GM18907 (cell line): ENCODE measurements at regions not wholly inside any gene's neighbourhood (a gene's known extent, or its start where the extent isn't known, plus 50 kb on each side); places are given as distances from the start of the nearest gene placed in this dataset.

ENCODE experiments used
- ATAC-seq: cut with Tn5 transposase; IDR thresholded peaks from one replicate; pipeline ENCODE4 v1.9.1; 2021; ENCODE audit warnings: mild to moderate bottlenecking, moderate library complexity; ENCODE audit not compliant: unreplicated experiment

DNA sequence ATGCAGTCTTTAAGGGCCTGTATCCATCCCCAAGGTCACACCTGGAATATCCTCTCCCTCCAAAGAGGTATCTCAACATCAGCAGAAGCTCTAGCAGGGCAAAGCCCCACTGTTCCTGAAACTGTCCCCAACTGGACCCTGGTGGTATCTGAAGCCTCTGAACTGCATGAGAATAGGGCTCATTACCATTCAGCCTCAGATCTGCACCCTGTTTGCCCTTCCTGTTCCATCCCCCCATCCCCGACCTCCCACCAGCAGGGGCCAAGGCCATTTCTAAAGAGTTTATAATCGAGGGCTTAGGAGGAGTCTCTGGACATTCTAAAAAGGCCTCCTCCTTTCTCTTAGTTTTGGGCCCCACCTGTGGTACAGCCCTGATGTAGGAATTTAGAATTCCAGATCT lies 74.0 kb upstream of the THY1 start:
- no peak for ATAC-seq

DNA sequence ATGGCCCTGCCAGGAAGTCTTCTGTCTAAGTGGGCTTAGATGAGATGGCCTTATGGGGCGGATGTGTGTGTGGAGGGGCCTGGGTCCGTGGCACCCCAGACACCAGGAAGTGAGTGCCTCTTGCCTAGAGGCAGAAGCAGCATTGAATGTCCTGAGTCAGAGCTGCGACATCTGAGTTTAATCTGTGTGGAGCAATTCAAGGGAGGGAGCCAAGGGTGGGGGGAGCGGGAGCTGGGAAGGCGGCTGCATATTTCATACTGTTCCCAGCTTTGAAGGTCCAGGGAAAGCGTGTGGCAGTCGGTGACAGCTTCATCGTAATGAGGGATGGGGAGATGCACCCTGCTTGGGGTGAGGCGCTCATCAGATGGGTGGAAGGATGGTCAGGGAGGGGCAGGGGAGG lies 73.5 kb upstream of the THY1 start:
- ATAC-seq = no peak

DNA sequence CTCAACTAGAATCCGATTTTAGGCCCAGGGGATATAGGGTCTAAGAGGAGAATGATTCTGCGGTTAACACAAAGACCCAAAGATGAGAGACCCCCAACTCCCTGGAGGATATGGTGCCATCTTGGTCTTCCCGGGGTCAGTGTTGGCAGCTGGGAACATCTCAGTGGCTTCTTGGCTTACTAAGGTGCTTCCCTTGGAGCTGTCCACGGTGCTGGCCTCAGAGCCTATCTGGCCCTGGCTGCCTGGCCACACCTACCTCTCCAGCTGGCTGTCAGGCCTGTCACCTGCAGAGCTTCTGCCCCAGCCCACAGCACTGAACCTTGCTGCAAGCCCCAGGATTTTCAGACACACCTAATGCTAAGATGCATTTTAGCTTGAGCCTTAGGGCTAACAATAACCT lies 70.7 kb upstream of the THY1 start:
- no peak for ATAC-seq

DNA sequence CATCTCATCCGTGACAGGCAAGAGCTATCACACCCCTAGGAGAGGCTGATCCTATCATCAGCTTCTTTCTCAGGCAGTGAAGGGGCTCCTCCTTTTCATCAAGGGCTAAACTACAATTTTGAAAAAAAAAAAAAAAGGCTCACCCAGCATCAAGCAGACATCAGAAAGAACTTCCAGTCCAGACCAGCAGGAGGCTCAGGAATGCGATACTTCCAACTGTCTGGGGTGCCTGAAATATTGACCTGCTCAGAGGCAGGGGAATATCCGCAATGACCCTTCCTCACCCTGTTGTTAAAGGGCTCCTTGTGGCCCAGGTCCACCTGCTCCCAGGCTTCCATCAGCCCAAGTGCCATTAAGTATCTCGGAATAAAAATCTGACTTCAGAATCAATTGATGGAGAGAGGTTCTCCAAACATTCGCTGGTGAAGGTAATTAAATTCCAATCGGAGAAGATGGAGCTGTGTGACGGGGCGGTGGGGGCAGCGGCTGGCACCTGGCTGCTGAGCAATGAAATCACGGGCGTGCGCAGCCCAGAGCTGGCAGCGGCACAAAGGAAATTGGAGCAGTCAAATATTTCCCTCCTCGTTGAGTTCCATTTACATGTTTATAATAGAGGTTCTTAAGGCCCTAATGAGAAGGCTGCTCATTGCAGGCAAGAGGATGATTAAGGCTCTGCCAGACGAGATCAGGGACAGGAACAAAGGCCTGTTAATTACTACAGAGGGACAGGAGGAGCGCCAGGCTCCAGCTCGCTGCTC lies 69.0 kb upstream of the THY1 start:
- ATAC-seq = no peak

DNA sequence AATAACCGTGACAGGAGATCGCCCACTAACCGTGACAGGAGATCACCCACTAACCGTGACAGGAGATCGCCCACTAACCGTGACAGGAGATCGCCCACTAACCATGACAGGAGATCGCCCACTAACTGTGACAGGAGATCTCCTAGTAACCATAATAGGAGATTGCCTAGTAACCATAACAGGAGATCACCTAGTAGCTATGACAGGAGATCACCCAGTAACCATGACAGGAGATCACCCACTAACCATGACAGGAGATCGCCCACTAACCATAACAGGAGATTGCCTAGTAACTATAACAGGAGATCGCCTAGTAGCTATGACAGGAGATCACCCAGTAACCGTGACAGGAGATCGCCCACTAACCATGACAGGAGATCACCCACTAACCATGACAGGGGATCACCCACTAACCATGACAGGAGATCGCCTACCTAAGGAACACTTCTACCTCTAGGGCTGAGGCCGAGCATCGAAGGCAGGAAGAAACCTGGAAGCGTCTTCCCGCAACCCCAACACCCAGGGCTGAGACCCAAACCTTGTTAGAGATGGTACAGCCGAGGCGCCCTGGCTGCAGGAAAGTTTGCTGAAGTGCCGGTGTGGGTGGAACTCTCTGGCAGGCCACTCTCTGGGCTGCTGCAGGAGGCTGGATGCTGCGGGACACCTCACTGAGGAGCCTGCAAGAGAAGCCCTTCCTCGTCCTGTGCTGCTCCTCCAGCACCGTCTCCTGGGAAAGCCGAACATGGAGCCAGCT lies 67.5 kb upstream of the THY1 start:
- no peak for ATAC-seq

DNA sequence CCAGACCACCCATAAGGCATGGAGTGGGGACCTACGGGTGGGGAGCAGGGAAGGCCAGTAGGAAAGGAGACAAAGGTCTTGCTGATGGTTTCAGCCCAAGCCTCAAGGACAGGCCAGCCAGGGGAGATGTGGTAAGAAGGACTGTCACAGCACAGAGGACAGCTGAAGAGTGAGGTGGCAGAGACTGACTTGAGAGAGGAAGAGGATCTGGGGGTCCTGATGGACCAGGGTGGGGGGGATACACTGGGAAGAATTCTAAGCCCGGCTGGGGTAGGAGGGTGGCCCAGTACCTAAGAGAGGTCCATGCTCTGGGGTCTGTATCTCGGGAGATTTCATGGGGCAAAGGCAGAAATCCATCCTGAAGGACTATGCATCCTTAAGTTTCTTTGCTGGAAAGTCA lies 66.1 kb upstream of the THY1 start:
- ATAC-seq = no peak

DNA sequence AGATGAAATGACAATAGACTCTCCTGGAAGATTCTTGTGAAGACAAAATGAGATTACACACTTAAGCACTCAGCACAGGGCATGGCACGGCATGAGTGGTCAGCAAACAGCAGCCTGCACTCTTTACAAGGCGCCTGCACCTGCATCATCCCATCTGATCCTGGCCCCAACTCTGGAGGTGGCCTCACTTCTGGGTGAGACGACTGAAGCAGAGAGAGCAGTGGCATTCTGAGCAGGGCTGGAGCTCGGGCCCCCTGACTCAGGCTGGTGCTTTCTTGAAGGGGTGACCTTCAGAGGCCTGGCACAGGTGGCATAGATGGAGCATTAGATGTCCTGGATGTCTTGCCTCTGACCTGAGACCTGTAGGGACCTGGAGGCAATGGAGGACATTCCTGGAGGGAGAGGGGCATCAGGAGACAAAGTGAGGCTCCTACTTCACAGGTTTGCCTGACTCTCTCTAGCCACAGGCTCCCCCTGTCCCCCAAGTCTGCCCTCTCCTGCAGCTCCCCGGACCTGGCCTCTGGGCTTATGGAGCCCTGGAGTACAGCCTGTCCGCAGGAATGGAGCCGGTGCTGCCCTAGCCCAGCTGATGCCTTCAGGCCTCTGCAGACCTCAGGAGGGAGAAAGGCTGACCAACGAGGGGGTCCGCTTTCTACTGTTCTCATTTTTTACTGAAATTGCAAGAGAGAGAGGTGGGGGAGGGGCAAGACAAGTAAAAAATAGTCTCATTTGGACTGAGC lies 65.5 kb upstream of the THY1 start:
- ATAC-seq = no peak

DNA sequence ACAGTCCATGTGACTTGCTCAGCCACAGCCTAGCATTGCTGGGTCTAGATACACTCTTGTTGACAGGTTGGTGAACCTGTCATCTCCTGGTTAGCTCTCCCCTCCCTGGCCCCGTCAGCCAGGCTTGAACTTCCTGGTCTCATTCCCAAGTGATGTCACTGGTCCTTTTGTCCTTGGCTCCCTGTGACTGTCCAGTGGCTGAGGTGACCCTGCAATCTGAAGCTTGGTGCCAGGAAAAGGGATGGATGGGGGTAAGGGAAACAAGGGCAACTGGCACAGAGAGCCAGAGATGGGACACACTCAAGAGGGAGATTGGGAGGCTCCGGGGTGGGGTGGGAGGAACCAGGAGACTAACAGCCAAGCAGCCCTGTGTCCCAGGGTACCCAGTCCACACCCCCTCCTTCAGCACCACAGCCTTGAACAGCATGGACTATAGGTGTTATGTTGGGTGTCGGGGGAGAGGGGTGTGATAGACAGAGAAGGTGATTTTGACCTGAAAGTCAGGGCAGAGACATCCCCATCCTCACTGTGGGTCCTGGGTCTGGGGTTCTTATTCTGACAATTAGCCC lies 63.8 kb upstream of the THY1 start:
- no peak for ATAC-seq

DNA sequence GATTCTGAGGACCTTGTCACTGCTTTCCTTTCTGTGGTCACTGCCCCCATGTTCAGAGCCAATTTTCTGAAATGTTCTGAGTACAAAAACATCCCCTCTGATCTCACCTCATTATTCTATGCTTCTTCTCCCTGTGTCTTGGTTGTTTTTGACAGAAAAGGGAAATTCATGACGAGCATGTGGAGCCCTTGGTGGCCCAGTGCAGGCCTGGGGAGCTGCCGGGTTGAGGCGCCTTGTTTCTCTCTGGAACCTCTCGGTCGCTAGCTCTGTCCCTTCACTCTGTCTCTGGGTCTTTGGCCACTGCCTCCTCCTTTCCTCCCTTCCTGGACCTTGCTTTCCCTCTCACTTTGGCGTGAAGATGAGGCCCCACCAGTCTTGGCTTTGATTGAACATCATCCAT lies 63.0 kb upstream of the THY1 start:
- no peak for ATAC-seq

DNA sequence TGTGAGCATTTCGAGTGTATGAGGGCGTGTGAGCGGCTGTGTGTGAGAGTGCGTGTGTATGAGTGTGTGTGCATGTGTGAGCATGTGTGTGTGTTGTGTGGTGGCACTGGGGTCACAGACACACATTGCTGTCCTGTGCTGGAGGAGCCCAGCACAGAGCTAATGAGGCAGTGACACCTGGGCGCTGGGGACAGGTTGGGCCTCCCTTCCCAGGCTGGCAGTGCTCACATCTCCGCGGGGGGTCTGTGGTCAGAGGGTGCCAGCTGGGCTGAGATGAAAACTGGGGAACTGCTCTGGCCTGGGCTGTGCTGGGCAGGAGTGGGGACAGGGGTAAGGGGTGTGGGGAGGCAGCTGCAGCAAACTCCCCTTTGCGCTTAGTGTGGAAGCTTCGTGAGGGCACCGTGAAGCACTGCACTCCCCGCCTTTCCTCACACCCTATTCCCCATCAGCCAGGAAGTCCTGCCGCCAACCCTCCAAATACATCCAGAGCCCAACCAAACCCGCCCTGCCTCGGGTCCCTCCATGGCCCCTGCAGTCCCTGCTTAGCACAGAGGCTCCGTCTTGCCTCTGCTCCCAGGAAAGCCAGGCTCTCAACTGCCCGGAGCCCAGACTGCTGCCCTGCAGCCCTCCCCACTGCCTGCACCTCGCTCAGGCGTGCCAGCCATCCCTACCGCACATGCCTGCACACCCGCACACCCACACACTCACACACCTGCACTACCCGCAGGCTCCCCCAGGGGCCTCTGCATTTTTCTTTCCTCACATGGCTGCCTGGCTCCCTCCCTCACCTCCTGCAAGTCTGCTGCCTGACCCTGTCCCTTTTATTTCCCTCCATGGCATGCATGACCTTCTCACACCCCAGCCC lies 62.0 kb upstream of the THY1 start:
- ATAC-seq = no peak

DNA sequence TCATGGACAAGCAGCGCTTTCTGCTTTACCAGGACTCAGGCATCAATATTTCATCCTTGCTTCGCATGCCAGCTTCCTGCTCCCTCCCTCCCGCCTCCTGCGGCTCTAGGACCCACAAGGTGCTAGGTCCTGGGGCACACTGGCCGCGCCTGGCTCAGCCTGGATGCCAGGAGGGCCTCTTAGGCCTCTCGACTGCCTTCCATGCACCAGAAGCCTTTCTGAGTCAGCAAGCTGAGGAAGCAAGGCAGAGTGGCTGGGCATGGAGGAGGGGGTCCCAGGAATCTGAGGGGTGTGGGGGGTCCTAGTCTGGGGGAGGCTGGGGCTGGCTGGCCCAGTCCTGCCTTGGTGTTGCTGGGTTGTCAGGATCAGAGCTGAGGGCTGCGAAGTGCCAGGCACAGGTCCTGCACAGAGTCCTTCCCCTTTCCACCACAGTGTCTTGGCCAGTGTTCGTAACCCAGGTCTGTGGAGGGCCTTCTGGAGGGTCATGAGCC lies 61.0 kb upstream of the THY1 start:
- ATAC-seq = no peak

DNA sequence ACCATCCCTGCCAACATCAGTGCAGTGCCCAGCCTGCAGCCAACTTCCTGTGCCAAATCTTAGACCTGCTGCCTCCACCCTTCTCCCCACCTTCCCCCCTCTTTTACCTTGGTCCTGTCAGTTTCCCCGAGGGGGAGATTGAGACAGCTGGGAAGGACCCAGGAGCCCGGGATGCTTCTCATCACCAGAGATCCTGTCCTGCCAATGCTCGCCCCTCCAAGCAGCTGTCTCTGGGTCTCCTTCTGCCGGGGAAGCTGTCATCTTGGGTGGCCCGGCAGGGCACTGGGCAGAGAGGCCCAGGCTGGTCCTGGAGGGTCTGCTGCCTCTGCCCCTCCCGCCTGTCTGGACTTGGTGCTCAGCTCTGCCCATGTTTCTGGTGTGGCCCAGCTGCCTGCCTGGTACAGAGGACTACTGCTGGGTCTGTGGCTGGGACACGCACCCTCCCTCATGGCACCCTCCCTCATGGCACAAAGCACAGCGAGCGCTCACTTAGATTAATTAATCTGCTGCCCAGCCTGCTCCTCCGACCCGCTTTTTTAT lies 60.4 kb upstream of the THY1 start:
- no peak for ATAC-seq

DNA sequence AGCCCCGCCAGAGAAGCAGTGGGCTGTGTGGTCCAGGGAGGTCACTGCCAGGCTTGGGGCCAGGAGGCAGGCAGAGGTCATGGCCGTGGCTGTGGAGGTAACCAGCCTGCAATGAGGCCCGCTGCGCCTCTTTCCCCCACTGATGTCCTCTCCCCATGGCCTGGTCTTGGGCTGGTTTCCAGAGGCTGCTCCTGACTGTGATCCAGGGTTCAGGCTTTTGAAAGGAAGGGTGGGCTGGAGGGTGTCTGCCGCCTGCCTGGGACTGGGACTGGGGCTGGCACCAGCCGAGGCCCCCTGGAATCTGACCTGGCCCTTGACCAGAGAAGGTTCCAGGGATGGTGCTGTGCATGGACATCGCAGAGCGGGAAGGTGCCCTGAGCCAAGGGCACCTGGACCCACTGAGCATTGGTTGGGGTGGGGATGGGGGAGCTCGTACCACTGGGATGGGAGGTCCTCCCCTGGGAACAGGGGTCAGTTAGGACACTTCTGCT lies 59.6 kb upstream of the THY1 start:
- ATAC-seq = no peak

DNA sequence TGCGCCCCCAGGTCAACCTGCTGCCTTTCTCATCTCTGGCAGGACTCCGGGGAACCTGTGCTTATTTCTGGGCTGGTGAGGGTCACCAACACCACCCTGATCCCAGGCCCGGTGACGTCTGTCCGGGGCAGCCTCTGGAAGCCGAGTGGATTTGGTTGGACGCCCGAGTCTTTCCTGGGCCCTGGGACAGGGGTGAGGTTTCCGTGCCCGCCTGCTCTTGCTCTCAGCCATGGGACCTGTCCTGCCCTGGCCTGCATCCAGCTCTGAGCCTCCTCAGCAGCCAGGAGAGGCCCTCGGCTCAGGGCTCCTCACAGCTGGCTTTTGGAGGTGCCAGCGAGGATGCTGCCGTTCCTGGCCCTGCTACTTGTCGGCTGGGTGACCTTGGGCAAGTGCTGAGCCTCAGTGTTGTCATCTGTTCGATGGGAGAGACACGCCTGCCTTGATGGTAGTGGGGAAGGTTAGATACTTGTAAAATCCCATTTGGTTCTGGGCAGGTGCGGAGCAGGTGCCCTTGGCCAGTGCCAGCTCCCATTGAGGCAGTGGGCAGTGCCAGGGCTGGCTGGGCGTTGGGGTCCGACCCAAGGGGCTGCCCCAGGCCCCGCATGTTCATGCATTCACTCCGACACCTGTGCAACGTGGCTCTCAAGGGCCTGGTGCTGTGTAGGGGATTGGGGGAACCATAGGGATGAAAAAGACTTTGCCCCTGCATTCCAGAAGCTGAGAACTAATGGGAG lies 58.9 kb upstream of the THY1 start:
- ATAC-seq = no peak

DNA sequence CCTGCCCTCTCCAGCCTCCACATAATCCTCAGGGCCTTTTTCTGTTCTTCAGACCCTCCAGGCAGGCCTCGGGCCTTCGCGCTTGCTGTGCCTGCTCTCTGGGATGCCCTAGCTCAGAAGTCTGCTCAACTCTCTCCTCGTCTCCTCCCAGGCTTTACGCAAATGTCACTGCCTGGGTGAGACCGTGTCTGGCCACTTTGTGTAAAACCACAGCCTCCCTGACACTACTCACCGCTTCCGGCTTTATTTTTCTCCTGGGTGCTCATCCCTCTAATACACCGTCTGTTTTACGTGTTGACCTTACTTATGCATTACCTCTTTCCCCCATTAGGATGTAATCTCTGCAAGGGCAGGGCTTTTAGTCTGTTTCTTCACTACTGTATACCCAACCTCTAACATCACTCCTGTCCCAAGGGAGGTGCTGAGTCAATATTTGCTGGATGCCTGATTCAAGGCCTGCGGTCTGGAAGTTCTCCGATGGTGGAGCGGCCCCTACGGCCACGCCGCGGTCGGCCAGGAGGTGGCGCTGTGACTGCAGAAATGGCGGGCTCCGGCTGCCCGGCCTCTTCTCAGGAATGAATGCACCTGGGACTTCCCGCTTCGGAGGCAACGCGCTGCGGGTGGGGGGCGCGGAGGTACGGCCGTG lies 58.2 kb upstream of the THY1 start:
- ATAC-seq = no peak

DNA sequence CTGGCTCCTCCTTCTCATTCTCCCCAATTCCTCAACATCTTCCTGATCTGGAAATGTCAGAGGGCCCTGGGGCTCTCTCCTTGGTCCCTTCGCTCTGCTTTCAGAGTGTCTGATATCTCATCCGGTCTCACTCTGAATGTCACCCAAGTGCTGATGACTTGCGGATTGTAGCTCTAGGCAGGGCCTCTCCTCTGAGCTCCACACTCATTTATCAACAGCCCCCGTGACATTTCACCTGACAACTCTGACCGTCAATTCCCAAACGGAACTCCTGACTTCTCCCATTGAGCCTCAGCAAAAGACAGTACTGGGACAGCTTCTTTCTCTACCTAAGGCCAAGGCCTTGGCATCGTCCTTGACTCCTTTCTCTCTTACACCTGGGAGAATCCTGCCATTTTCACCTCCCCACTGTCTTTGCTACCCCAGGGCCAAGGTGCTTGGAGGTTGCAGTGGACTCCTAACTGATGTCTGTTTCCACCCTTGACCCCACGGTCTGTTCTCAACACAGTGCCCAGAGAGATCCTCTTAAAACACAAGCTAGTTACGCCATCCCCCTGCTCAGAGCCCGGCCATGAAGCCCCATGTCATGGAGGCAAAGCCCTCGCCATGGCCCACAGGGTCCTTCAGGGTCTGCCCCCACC lies 57.5 kb upstream of the THY1 start:
- no peak for ATAC-seq

DNA sequence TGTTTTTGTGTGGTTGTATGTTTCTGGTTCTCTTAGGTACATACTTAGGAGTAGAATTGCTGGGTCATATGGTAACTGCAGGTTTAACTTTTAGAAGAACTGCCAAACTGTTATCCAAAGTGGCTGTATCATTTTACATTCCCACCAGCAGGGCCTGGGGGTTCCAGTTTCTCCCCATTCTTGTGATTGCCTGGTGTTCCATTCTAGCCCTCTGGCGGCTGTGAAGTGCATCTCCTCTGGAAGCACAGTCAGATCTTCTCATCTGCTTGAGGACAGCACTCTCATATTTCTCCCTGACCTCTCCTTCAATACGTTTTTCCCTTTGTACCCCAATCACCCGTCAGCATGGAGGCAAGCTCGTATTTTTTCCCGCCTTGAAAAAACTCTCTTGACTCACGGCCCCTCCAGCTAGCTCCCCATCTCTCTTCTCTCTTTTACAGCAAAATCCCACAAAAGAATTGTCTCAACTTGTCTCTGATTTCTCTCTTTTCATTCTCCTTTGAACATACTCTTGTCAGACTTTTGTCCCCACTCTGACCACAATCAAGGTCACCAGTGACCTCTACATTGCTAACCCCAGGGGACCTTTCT lies 56.8 kb upstream of the THY1 start:
- ATAC-seq = no peak

DNA sequence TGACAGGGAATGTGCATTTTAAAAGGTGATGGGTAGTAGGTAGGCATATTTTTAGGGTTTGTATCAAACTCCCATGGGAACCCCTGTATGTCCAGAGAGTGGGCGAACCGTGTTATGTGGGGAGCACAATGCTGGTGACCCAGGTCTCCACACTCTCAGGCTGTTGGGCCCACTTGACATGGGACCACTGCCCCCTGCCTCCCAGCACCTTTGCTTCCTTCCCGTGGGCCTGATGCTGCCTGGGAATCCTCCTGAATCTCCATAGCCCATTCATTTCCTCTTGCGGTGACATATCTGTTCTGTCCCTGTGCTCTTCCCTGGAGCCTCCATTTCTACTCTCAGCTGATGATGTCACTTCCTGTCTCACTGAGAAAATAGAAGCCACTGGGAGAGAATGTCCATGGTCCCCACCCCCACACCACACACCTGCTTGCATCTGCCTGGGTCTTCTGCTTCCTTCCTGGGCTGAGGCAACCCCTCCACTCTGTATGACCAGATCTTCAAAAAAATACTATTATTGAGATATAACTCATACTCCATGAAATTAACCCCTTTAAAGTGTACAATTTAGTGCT lies 55.8 kb upstream of the THY1 start:
- ATAC-seq = no peak
